AG04449 (cell line): ENCODE measurements at regions not wholly inside any gene's neighbourhood (a gene's known extent, or its start where the extent isn't known, plus 50 kb on each side); places are given as distances from the start of the nearest gene placed in this dataset.

ENCODE experiments used
- CTCF ChIA-PET: fragments of 350-600 bp; formaldehyde crosslinking; extraction: SDS; loops from one replicate; lab custom pipeline; 2021; ENCODE audit warnings: antibody characterized with exemption; lab: Yijun Ruan, JAX
- POLR2A ChIA-PET: fragments of 400-600, 350-600 bp; formaldehyde crosslinking; extraction: SDS; loops from one replicate; lab custom pipeline; 2020; ENCODE audit warnings: antibody characterized with exemption, inconsistent platforms; lab: Yijun Ruan, JAX
- DNase-seq: peaks from one replicate; pipeline ENCODE4 v3.0.0-alpha.2; 2010; ENCODE audit warnings: low read depth, low spot score
- H3K4me3 ChIP-seq: 2 replicates; pipeline ENCODE4 v1.5.1; 2011; ENCODE audit warnings: low read depth, mild to moderate bottlenecking, control low read depth, low read length
- TF ChIP-seq, protein P1 (sequence below): IDR thresholded peaks from one replicate; pipeline ENCODE4 v1.5.1; 2011; ENCODE audit warnings: mild to moderate bottlenecking, moderate library complexity, low read length, control low read depth, inconsistent platforms; ENCODE audit not compliant: insufficient read depth; ENCODE audit errors: missing control alignments

DNA sequence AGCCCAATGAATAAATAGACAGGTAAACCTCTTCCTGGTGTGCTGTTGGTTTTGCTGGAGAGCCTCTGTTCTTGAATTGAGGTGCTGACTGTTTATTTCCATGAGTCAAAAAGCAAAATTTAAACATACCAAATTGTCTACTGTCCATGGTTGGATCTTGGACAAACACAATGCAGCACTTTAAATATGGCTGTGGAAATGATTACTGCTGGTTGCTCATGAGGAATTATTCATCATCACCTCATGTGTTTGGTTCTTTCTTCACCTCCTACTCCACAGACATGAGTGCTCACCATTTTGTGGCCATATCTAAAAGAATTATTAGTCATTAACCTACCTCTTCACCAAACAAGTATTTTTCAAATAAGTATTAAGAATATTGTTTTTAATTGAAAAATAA lies 85.3 kb upstream of the GALNT5 start:
- no peak for DNase-seq
- CTCF ChIA-PET: no interaction called here

DNA sequence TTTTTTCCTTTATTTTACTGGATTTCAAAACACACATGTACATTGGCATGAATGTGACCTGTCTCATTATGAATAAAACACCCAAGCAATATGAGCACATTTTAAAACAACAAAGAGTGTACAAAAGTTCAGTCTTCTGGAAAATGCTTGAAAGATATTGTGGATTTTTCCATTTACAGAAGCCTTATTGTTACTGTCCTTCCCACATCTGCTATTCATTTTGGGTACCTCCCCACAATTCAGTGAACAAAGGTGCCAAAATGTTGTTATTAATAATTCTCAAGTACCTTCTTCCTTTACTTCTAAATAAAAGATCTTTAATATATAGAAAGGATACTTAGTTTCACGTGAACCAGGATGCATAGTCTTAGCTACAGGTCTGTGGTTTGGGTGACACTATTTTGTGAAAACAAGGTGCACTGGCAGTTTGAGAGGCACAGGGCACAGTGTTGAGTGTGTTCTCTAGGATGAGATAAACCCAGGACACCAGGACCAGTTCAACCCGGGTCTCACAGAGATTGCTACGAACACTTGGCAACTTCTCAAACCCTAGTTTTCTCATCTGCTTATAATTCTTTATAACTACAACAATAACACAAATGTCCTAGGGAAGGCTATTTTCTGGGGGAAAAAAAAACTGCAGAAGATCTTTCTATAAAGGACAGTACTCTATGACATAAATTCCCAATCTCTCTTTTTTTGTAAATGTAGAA lies 84.5 kb upstream of the GALNT5 start:
- ChIA-PET CTCF (interaction anchor here (0.6 to 2.3 kb wide), 2 partner anchors 9 to 21 kb away, joined by 4 to 9 read pairs; no protein-coding TSS in a partner anchor), POLR2A (interaction anchor here (0.6 kb wide), 1 partner anchor 192 kb away, joined by 3 read pairs; no protein-coding TSS in a partner anchor)
- TF ChIP-seq, protein P1, sequence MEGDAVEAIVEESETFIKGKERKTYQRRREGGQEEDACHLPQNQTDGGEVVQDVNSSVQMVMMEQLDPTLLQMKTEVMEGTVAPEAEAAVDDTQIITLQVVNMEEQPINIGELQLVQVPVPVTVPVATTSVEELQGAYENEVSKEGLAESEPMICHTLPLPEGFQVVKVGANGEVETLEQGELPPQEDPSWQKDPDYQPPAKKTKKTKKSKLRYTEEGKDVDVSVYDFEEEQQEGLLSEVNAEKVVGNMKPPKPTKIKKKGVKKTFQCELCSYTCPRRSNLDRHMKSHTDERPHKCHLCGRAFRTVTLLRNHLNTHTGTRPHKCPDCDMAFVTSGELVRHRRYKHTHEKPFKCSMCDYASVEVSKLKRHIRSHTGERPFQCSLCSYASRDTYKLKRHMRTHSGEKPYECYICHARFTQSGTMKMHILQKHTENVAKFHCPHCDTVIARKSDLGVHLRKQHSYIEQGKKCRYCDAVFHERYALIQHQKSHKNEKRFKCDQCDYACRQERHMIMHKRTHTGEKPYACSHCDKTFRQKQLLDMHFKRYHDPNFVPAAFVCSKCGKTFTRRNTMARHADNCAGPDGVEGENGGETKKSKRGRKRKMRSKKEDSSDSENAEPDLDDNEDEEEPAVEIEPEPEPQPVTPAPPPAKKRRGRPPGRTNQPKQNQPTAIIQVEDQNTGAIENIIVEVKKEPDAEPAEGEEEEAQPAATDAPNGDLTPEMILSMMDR: no peak
- DNase-seq: no peak
- H3K4me3 ChIP-seq: no peak overlapping the region

More for the DNA sequence above, 85.3 kb upstream of the GALNT5 start:
- POLR2A ChIA-PET: no interaction called here
- H3K4me3 ChIP-seq: no peak overlapping the region
- TF ChIP-seq, protein P1: no peak

DNA sequence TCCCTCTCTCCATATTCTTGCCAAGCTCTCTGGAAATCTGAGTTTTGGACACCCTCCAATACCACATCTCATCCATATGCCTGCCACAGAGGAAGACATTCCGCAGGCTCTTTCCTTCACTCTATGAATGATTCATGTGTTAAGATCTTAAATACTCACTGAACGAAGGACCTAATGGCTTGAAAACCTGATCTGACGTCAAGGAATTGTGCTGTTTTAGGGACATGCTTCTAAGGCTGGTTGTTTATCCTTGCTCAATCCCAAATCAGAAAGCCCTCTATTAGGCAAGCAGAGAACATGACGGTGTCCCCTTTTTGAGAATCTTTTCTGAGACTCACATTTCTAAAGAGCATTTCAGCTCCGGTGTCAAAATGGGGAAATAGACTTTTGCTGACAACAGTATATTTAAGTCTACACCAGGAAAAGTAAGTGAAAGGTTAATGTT lies 83.7 kb upstream of the GALNT5 start:
- ChIA-PET CTCF (interaction anchor here (0.6 to 2.3 kb wide), 2 partner anchors 9 to 20 kb away, joined by 4 to 9 read pairs; no protein-coding TSS in a partner anchor), POLR2A (interaction anchor here (0.6 to 0.7 kb wide), 2 partner anchors 56 to 192 kb away, joined by 3 read pairs; no protein-coding TSS in a partner anchor)
- DNase-seq: peak; percentile 99
- no peak overlapping the region for H3K4me3 ChIP-seq
- TF ChIP-seq, protein P1: no peak

DNA sequence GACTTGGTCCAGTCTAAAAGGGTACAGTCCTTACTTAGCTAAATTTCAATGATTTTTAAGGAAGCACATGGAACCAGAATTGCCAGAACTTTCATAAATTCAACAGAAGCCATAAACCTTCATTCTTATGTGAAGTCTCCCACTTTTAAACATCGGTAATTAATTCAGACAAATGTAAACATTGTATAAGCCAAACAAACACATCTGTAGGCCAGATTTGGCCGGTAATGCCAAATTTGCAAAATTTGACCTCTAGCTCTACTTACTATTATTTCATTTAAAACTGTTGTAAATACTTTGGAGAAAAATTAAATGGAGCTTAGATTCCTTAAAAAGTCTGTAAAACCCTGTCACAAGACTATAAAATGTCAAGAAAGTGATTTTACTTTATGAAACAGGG lies 83.2 kb upstream of the GALNT5 start:
- H3K4me3 ChIP-seq: no peak overlapping the region
- ChIA-PET POLR2A (interaction anchor here (0.7 kb wide), 1 partner anchor 56 kb away, joined by 3 read pairs; no protein-coding TSS in a partner anchor), CTCF (interaction anchor here (0.8 to 2.3 kb wide), 4 partner anchors 9 to 56 kb away, joined by 3 to 9 read pairs (median 4); no protein-coding TSS in a partner anchor)
- DNase-seq: no peak
- TF ChIP-seq, protein P1: no peak

DNA sequence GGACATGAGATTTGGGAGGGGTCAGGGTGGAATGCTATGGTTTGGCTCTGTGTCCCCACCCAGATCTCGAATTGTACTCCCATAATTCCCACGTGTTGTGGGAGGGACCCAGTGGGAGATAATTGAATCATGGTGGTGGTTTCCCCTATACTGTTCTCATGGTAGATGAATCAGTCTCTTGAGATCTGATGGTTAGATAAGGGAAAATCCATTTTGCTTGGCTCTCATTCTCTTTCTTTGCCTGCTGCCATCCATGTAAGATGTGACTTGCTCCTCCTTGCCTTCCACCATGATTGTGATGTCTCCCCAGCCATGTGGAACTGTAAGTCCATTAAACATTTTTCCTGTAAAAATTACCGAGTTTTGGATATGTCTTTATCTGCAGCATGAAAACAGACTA lies 80.9 kb upstream of the GALNT5 start:
- DNase-seq: no peak
- POLR2A ChIA-PET: no interaction called here
- TF ChIP-seq, protein P1: no peak
- no peak overlapping the region for H3K4me3 ChIP-seq
- CTCF ChIA-PET: interaction anchor here (1.5 to 2.6 kb wide), 2 partner anchors 9 to 17 kb away, joined by 4 to 10 read pairs; no protein-coding TSS in a partner anchor

DNA sequence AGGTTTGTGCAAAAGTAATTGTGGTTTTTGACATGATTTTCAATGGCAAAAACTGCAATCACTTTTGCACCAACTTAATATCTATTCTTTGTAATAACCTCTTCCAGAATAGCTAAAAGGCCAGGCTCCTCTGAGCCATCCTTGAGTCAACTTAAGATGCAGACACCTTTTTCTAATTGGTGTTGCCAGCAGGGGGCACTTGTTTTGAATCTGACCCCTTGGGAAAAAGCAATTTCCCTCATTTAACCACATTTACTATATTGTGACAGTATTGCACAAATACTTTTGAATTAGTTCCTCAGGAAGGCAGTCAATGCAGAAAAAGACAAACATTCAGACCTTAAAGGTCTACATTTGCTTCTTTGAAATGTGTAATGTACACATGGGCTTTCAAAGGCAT lies 78.6 kb upstream of the GALNT5 start:
- TF ChIP-seq, protein P1: no peak
- no peak for DNase-seq
- CTCF ChIA-PET: interaction anchor here (0.9 kb wide), 1 partner anchor 843 kb away, joined by 3 read pairs; no protein-coding TSS in a partner anchor
- no peak overlapping the region for H3K4me3 ChIP-seq
- POLR2A ChIA-PET: no interaction called here
